OCI-LY1 (cell line): ENCODE measurements at regions not wholly inside any gene's neighbourhood (a gene's known extent, or its start where the extent isn't known, plus 50 kb on each side); places are given as distances from the start of the nearest gene placed in this dataset.

Experiments used
- H2AFZ ChIP-seq: fragments of 200-600 bp; sonication (generic), shearing (Covaris generic); 2 replicates; pipeline ENCODE4 v1.6.0; 2014; ENCODE audit warnings: antibody characterized with exemption, mild to moderate bottlenecking, low read length
- H3F3A ChIP-seq: fragments of 200-600 bp; sonication (generic), shearing (Covaris generic); 2 replicates; pipeline ENCODE4 v1.6.0; 2014; ENCODE audit warnings: mild to moderate bottlenecking, antibody characterized with exemption, low read length, moderate library complexity; ENCODE audit not compliant: insufficient read depth
- H3K27ac ChIP-seq: fragments of 200-600 bp; sonication (generic); 2 replicates; pipeline ENCODE4 v1.5.1; 2014; ENCODE audit warnings: low read length, mixed run types, mild to moderate bottlenecking, low read depth; ENCODE audit not compliant: poor library complexity, severe bottlenecking
- H3K27me3 ChIP-seq: fragments of 200-600 bp; sonication (generic); 2 replicates; pipeline ENCODE4 v1.6.0; 2014; ENCODE audit warnings: antibody characterized with exemption, mild to moderate bottlenecking, low read length, moderate library complexity; ENCODE audit not compliant: insufficient read depth
- H3K36me3 ChIP-seq: fragments of 200-600 bp; sonication (generic); 2 replicates; pipeline ENCODE4 v1.6.1; 2014; ENCODE audit warnings: mild to moderate bottlenecking, antibody characterized with exemption, low read length, moderate library complexity, mixed read lengths; ENCODE audit not compliant: insufficient read depth
- H3K4me1 ChIP-seq: fragments of 200-600 bp; sonication (generic); 2 replicates; pipeline ENCODE4 v1.5.1; 2014; ENCODE audit warnings: mild to moderate bottlenecking, low read length, moderate library complexity; ENCODE audit not compliant: insufficient read depth, severe bottlenecking
- H3K4me2 ChIP-seq: fragments of 200-600 bp; sonication (generic), shearing (Covaris generic); 2 replicates; pipeline ENCODE4 v1.6.1; 2014; ENCODE audit warnings: low read length
- H3K4me3 ChIP-seq: fragments of 200-600 bp; sonication (generic); 2 replicates; pipeline ENCODE4 v1.5.1; 2014; ENCODE audit warnings: low read length, low read depth, mild to moderate bottlenecking, mixed read lengths; ENCODE audit not compliant: poor library complexity, severe bottlenecking
- H3K79me2 ChIP-seq: fragments of 200-600 bp; shearing (Covaris generic); 2 replicates; pipeline ENCODE4 v1.6.1; 2016; ENCODE audit warnings: mixed run types, low read length, mixed read lengths; ENCODE audit not compliant: insufficient read depth
- H3K9ac ChIP-seq: fragments of 200-600 bp; sonication (generic), shearing (Covaris generic); 2 replicates; pipeline ENCODE4 v1.6.1; 2014; ENCODE audit warnings: mild to moderate bottlenecking, low read length, mixed read lengths
- H3K9me2 ChIP-seq: fragments of 200-600 bp; sonication (generic), shearing (Covaris generic); 2 replicates; pipeline ENCODE4 v1.6.1; 2014; ENCODE audit warnings: low read depth, mild to moderate bottlenecking, low read length, mixed read lengths
- H3K9me3 ChIP-seq: fragments of 200-600 bp; shearing (Covaris generic); 2 replicates; pipeline ENCODE4 v1.6.1; 2014; ENCODE audit warnings: low read length, mixed read lengths
- H4K20me1 ChIP-seq: fragments of 200-600 bp; sonication (generic), shearing (Covaris generic); 2 replicates; pipeline ENCODE4 v1.6.0; 2016; ENCODE audit warnings: mild to moderate bottlenecking, low read length; ENCODE audit not compliant: insufficient read depth
- EZH2 ChIP-seq: fragments of 200-600 bp; sonication (generic), shearing (Covaris generic); IDR thresholded peaks from 2 replicates; pipeline ENCODE4 v1.8.0; 2017; ENCODE audit warnings: borderline replicate concordance, mixed run types, mild to moderate bottlenecking, antibody characterized with exemption, low read length, moderate library complexity, mixed read lengths
- TF ChIP-seq, protein P1 (sequence below): fragments of 200-600 bp; sonication (generic), shearing (Covaris generic); IDR thresholded peaks from 2 replicates; pipeline ENCODE4 v1.5.1; 2017; ENCODE audit warnings: mild to moderate bottlenecking, antibody characterized with exemption, low read length, moderate library complexity, mixed read lengths

DNA sequence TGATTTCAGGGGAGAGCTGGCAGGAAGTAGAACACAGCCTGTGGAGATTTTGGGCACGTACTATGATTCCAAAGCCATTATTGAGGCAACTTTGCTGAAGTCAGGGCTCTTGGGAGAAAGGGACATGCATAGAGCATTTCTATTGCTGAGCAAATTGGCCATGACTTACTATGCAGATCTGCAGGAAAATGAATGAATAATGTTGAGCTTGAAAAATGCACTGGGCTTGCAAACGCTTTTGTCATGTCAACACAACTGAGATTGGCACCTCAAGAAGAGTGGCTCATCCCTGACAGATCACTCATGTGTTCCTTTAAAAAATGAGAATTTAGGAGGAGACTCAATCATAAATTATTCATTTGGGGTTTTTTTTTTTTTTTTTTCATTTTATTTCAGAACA, 230.5 kb downstream of the MBD2 start:
- H3K9ac ChIP-seq: no peak overlapping the region
- H4K20me1 ChIP-seq: no peaks in the 10 kb centered on the region
- no peaks in the 10 kb centered on the region for H3K79me2 ChIP-seq
- no peaks in the 10 kb centered on the region for H3K4me1 ChIP-seq
- no peak overlapping the region for H3K27ac ChIP-seq
- no peaks in the 10 kb centered on the region for H3K9me3 ChIP-seq
- no peaks in the 10 kb centered on the region for H3F3A ChIP-seq
- H3K27me3 ChIP-seq: no peaks in the 10 kb centered on the region
- H3K4me3 ChIP-seq: no peak overlapping the region
- H3K4me2 ChIP-seq: no peak overlapping the region
- H3K9me2 ChIP-seq: no peaks in the 10 kb centered on the region
- H3K36me3 ChIP-seq: no peaks in the 10 kb centered on the region
- TF ChIP-seq EZH2: no peak
- TF ChIP-seq, protein P1, sequence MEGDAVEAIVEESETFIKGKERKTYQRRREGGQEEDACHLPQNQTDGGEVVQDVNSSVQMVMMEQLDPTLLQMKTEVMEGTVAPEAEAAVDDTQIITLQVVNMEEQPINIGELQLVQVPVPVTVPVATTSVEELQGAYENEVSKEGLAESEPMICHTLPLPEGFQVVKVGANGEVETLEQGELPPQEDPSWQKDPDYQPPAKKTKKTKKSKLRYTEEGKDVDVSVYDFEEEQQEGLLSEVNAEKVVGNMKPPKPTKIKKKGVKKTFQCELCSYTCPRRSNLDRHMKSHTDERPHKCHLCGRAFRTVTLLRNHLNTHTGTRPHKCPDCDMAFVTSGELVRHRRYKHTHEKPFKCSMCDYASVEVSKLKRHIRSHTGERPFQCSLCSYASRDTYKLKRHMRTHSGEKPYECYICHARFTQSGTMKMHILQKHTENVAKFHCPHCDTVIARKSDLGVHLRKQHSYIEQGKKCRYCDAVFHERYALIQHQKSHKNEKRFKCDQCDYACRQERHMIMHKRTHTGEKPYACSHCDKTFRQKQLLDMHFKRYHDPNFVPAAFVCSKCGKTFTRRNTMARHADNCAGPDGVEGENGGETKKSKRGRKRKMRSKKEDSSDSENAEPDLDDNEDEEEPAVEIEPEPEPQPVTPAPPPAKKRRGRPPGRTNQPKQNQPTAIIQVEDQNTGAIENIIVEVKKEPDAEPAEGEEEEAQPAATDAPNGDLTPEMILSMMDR: no peak
- no peak overlapping the region for H2AFZ ChIP-seq

DNA sequence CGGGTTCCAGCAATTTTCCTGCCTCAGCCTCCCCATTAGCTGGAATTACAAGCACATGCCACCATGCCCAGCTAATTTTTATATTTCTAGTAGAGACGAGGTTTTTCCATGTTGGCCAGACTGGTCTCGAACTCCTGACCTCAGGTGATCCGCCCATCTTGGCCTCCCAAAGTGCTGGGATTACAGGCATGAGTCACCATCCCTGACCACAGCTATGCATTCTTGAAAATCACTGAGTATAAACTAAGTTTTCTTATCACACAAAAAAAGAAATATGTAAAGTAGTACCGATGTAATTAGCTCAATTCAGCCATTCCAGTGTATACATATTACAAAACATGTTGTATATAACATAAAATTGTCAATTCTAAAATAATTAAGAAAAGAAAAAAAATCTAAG, 232.7 kb downstream of the MBD2 start:
- Histone ChIP-seq H3K27ac (no peak overlapping the region), H3F3A (no peaks in the 10 kb centered on the region), H3K9me2 (no peaks in the 10 kb centered on the region), H2AFZ (no peak overlapping the region), H3K36me3 (no peaks in the 10 kb centered on the region), H4K20me1 (no peaks in the 10 kb centered on the region), H3K79me2 (no peaks in the 10 kb centered on the region), H3K4me3 (no peak overlapping the region), H3K9ac (no peak overlapping the region), H3K4me1 (no peaks in the 10 kb centered on the region), H3K27me3 (no peaks in the 10 kb centered on the region), H3K4me2 (no peak overlapping the region), H3K9me3 (no peaks in the 10 kb centered on the region)
- TF ChIP-seq, protein P1: no peak
- no peak for TF ChIP-seq EZH2

GRCh38 chr18:53991202-53991601, 233.3 kb downstream of the MBD2 start:
- Histone ChIP-seq H3K4me2 (no peak overlapping the region), H3K4me3 (no peak overlapping the region), H3K27me3 (no peaks in the 10 kb centered on the region), H3F3A (no peaks in the 10 kb centered on the region), H3K27ac (no peak overlapping the region), H2AFZ (no peak overlapping the region), H4K20me1 (no peaks in the 10 kb centered on the region), H3K9me3 (no peaks in the 10 kb centered on the region), H3K9me2 (no peaks in the 10 kb centered on the region), H3K9ac (no peak overlapping the region), H3K4me1 (no peaks in the 10 kb centered on the region), H3K36me3 (no peaks in the 10 kb centered on the region), H3K79me2 (no peaks in the 10 kb centered on the region)
- TF ChIP-seq EZH2: no peak
- TF ChIP-seq, protein P1: no peak
